Vagina (tissue), 2 donors: ENCODE measurements at regions not wholly inside any gene's neighbourhood (a gene's known extent, or its start where the extent isn't known, plus 50 kb on each side); places are given as distances from the start of the nearest gene placed in this dataset.

Experiments used
- POLR2A ChIP-seq, 2 donors: fragments of 450-650 bp; IDR thresholded peaks; one replicate each; pipeline ENCODE4 v1.6.1; 2017; ENCODE audit warnings: antibody characterized with exemption in 2 of 2, mild to moderate bottlenecking in 2 of 2, moderate library complexity in 2 of 2
- POLR2AphosphoS5 ChIP-seq, 2 donors: sonication (generic); formaldehyde crosslinking; IDR thresholded peaks; one replicate each; pipeline ENCODE4 v1.9.0; 2017; ENCODE audit warnings: antibody characterized with exemption in 2 of 2, mild to moderate bottlenecking in 2 of 2, low read depth in 1 of 2; ENCODE audit not compliant: insufficient read depth in 1 of 2

GRCh38 chr3:106029954-106030626 is 161.3 kb upstream of the CBLB start:
- TF ChIP-seq POLR2A (IDR thresholded peaks at IDR 0.05) (no peak), POLR2AphosphoS5 (IDR thresholded peaks at IDR 0.05; ENCODE audit: insufficient read depth in 1 of 2, low read depth in 1 of 2) (no peak)
